Activated CD8-positive, alpha-beta memory T cell treated with anti-CD3 and anti-CD28 coated beads, Interleukin-2, amount 50 U/mL, for 1 hour (primary cell): ENCODE measurements at regions not wholly inside any gene's neighbourhood (a gene's known extent, or its start where the extent isn't known, plus 50 kb on each side); places are given as distances from the start of the nearest gene placed in this dataset.
"Not testable (repeated sequence)": the region's sequence is repeated elsewhere in the genome, so short reads cannot be mapped to it uniquely, and the experiment has no call there.

Source experiments
- DNase-seq: peaks from one replicate; pipeline ENCODE4 v3.0.0-alpha.2; 2020; ENCODE audit errors: extremely low read depth

- DNase-seq: not testable (repeated sequence)
Observed at GRCh38 chr3:125822175-125822574, 146.8 kb upstream of the ROPN1B start.

GRCh38 chr3:125831005-125831750, 137.8 kb upstream of the ROPN1B start:
- DNase-seq: not testable (repeated sequence)

GRCh38 chr3:125835562-125835961, 133.4 kb upstream of the ROPN1B start:
- not testable (repeated sequence) for DNase-seq

- DNase-seq: not testable (repeated sequence)
Observed at GRCh38 chr3:125836011-125836551, 132.9 kb upstream of the ROPN1B start.

GRCh38 chr3:125836786-125837185, 132.2 kb upstream of the ROPN1B start:
- not testable (repeated sequence) for DNase-seq

GRCh38 chr3:125838857-125839256, 130.1 kb upstream of the ROPN1B start:
- not testable (repeated sequence) for DNase-seq

GRCh38 chr3:125840465-125840864, 128.5 kb upstream of the ROPN1B start:
- not testable (repeated sequence) for DNase-seq

- DNase-seq: not testable (repeated sequence)
Observed at GRCh38 chr3:125847966-125848365, 121.0 kb upstream of the ROPN1B start.

GRCh38 chr3:125855006-125855405, 114.0 kb upstream of the ROPN1B start:
- DNase-seq: not testable (repeated sequence)

GRCh38 chr3:125860547-125860946, 108.4 kb upstream of the ROPN1B start:
- DNase-seq: not testable (repeated sequence)

- not testable (repeated sequence) for DNase-seq
Observed at GRCh38 chr3:125862841-125863254, 106.1 kb upstream of the ROPN1B start.

GRCh38 chr3:125864532-125864931, 104.4 kb upstream of the ROPN1B start:
- not testable (repeated sequence) for DNase-seq

GRCh38 chr3:125886006-125886405, 83.0 kb upstream of the ROPN1B start:
- not testable (repeated sequence) for DNase-seq

GRCh38 chr3:125899181-125899580, 69.8 kb upstream of the ROPN1B start:
- DNase-seq: not testable (repeated sequence)

GRCh38 chr3:125901473-125901872, 67.5 kb upstream of the ROPN1B start:
- DNase-seq: not testable (repeated sequence)

GRCh38 chr3:125903780-125904455, 65.1 kb upstream of the ROPN1B start:
- not testable (repeated sequence) for DNase-seq

GRCh38 chr3:125907279-125907678, 61.7 kb upstream of the ROPN1B start:
- not testable (repeated sequence) for DNase-seq

GRCh38 chr3:125910851-125911250, 58.1 kb upstream of the ROPN1B start:
- DNase-seq: not testable (repeated sequence)

GRCh38 chr3:125914608-125915436, 54.2 kb upstream of the ROPN1B start:
- not testable (repeated sequence) for DNase-seq

- DNase-seq: not testable (repeated sequence)
Observed at GRCh38 chr3:125915437-125915787, 53.6 kb upstream of the ROPN1B start.

GRCh38 chr3:125915792-125916375, 53.1 kb upstream of the ROPN1B start:
- peak; percentile 97 for DNase-seq
